ENCODE measurements at regions not wholly inside any gene's neighbourhood (a gene's known extent, or its start where the extent isn't known, plus 50 kb on each side); places are given as distances from the start of the nearest gene placed in this dataset.
A peak's percentile ranks its signal among the peaks of the same experiment; 100 is the strongest.
"Not testable (repeated sequence)": the region's sequence is repeated elsewhere in the genome, so short reads cannot be mapped to it uniquely, and the experiment has no call there.

DNA sequence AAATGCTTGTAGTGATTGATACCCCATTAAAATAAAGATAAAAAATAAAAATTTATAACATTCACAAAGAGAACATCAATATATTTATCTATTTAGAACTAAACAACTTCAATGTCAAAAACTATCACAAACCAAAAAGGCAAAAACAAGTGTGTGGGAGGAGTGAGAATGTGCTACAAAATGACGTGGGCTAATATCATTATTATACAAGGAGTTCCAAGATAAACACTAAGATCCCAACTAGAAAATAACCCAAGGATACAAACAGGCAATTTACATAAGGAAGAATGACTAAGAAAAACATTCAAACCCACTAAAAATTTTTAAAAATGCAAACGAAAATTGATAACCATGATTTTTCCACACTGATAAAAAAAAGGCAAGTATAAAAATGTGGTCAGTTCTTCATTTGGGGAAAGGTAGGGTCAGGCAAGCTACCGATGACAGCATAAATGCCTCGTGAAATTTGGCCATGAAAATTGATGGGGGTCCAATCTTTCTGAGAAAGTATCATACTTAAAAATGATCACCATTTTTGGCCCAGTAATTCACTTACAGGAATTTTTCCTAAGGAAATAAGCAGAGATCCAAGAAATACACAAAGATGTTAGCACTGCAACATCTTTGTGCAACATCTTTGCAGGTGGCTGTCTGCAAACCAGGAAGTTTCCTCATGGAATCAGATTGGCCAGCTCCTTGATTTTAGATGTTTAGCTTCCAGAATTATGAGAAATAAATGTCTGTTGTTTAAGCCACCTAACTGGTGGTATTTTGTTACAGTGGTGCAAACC is 140.2 kb downstream of the TMEM200A start:
- Histone ChIP-seq H3K4me1 (no peaks in the 10 kb centered on the region), H4K20me1 (ENCODE audit: low read depth) (no peaks in the 10 kb centered on the region), H3K27me3 (no peaks in the 10 kb centered on the region), H3K9ac (no peak overlapping the region), H3K36me3 (no peaks in the 10 kb centered on the region), H3K4me2 (no peak overlapping the region), H3K27ac (no peak overlapping the region), H2AFZ (replicated peaks) (no peak overlapping the region), H3F3A (ENCODE audit: low read depth) (no peaks in the 10 kb centered on the region), H3K4me3 (no peak overlapping the region), H3K9me3 (ENCODE audit: low read depth) (no peaks in the 10 kb centered on the region), H3K79me2 (ENCODE audit: low read depth) (no peaks in the 10 kb centered on the region)
- TF ChIP-seq EZH2phosphoT487 (IDR thresholded peaks at IDR 0.05) (no peak), CTCF (IDR thresholded peaks at IDR 0.05) (no peak), EZH2 (IDR thresholded peaks at IDR 0.05) (no peak)
- peaks cover 2% of the 10 kb centered on the region for H3K4me1 Mint-ChIP-seq
- H3K27me3 Mint-ChIP-seq (ENCODE audit: insufficient read depth, low read depth) = no peaks in the 10 kb centered on the region
- peaks cover 4% of the 10 kb centered on the region for H3K9me3 Mint-ChIP-seq
- DNase-seq (ENCODE audit: low spot score) = no peak
- no peak overlapping the region for H3K4me3 Mint-ChIP-seq
- H3K36me3 Mint-ChIP-seq = no peaks in the 10 kb centered on the region
- H3K27ac Mint-ChIP-seq = no peak overlapping the region

GRCh38 chr6:130507005-130507665 is 141.3 kb downstream of the TMEM200A start:
- not testable (repeated sequence) for H3K9me3 ChIP-seq (ENCODE audit: low read depth); H3K79me2 ChIP-seq (ENCODE audit: low read depth); H4K20me1 ChIP-seq (ENCODE audit: low read depth); H3K9ac ChIP-seq; H3K27ac ChIP-seq; H3K4me2 ChIP-seq; H3K36me3 Mint-ChIP-seq; H3K4me3 ChIP-seq; H3K27ac Mint-ChIP-seq; H3K36me3 ChIP-seq; H3K4me1 Mint-ChIP-seq; DNase-seq (ENCODE audit: low spot score); H3K27me3 Mint-ChIP-seq (ENCODE audit: insufficient read depth, low read depth); H3K27me3 ChIP-seq; H3K9me3 Mint-ChIP-seq; H3K4me1 ChIP-seq; H3F3A ChIP-seq (ENCODE audit: low read depth)
- H3K4me3 Mint-ChIP-seq = peak overlapping the region; percentile 27
- H2AFZ ChIP-seq (replicated peaks) = peak overlapping the region; percentile 22

DNA sequence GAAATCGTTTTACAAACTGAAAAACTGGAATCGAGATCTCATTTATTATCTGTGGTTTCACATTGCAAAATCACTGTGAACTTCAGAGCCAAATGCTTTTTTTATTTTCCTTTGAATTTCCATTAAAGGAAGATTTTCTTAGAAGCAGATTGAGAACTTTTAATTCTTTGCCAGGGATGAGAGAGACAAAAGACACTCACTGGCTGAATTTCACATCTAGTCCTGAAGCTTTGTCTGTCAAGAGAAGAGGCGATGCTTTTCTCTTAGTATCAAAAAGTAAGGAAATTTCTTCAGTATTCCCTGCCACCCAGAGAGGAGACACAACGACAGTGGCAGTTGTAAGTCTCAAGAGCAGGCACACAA is 141.8 kb downstream of the TMEM200A start:
- H3K4me1 ChIP-seq = no peaks in the 10 kb centered on the region
- H3K27ac Mint-ChIP-seq = no peak overlapping the region
- no peak for TF ChIP-seq CTCF (IDR thresholded peaks at IDR 0.05)
- TF ChIP-seq EZH2 (IDR thresholded peaks at IDR 0.05) = no peak
- no peak for TF ChIP-seq EZH2phosphoT487 (IDR thresholded peaks at IDR 0.05)
- H3K79me2 ChIP-seq (ENCODE audit: low read depth) = no peaks in the 10 kb centered on the region
- no peaks in the 10 kb centered on the region for H3K9me3 ChIP-seq (ENCODE audit: low read depth)
- H3K9ac ChIP-seq = no peak overlapping the region
- H3K4me3 ChIP-seq = no peak overlapping the region
- H3K27ac ChIP-seq = no peak overlapping the region
- H3K4me2 ChIP-seq = no peak overlapping the region
- no peaks in the 10 kb centered on the region for H3K36me3 Mint-ChIP-seq
- H3K36me3 ChIP-seq = no peaks in the 10 kb centered on the region
- H3K4me1 Mint-ChIP-seq = no peaks in the 10 kb centered on the region
- no peaks in the 10 kb centered on the region for H3F3A ChIP-seq (ENCODE audit: low read depth)
- no peak overlapping the region for H2AFZ ChIP-seq (replicated peaks)
- H3K4me3 Mint-ChIP-seq = no peak overlapping the region
- H3K9me3 Mint-ChIP-seq = peaks cover 4% of the 10 kb centered on the region
- H3K27me3 Mint-ChIP-seq (ENCODE audit: insufficient read depth, low read depth) = no peaks in the 10 kb centered on the region
- H3K27me3 ChIP-seq = no peaks in the 10 kb centered on the region
- no peak for DNase-seq (ENCODE audit: low spot score)
- H4K20me1 ChIP-seq (ENCODE audit: low read depth) = no peaks in the 10 kb centered on the region

DNA sequence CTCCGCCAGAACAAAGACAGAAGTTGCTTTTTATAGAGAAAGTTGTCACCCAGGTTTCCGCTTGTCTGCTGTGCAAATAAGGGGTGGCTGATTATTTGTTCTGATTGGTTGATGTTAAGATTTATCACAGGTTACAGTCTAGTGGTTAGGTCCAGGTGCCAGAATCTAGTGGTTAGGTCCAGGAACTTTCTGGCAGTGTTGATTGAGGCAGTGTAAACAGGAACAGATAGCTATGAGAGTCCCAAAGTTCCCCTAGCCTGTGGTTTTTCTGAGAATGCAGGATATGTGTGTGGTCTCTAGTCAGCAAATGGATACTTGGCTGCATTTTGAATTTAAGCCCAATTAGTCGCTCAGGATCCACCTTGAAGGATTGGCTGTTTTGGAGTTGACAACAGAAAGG is 148.0 kb downstream of the TMEM200A start:
- H3K27me3 Mint-ChIP-seq (ENCODE audit: insufficient read depth, low read depth) = peaks cover 2% of the 10 kb centered on the region
- Histone ChIP-seq H3K27ac (no peak overlapping the region), H3F3A (ENCODE audit: low read depth) (no peaks in the 10 kb centered on the region), H3K36me3 (no peaks in the 10 kb centered on the region), H3K27me3 (no peaks in the 10 kb centered on the region), H3K4me3 (no peak overlapping the region), H3K9me3 (ENCODE audit: low read depth) (no peaks in the 10 kb centered on the region), H2AFZ (replicated peaks) (no peak overlapping the region), H3K4me1 (no peaks in the 10 kb centered on the region), H3K4me2 (no peak overlapping the region), H4K20me1 (ENCODE audit: low read depth) (no peaks in the 10 kb centered on the region), H3K9ac (no peak overlapping the region), H3K79me2 (ENCODE audit: low read depth) (no peaks in the 10 kb centered on the region)
- no peaks in the 10 kb centered on the region for H3K36me3 Mint-ChIP-seq
- H3K9me3 Mint-ChIP-seq = peaks cover 4% of the 10 kb centered on the region
- DNase-seq (ENCODE audit: low spot score) = no peak
- no peaks in the 10 kb centered on the region for H3K4me1 Mint-ChIP-seq
- no peak for TF ChIP-seq EZH2phosphoT487 (IDR thresholded peaks at IDR 0.05)
- no peak for TF ChIP-seq EZH2 (IDR thresholded peaks at IDR 0.05)
- no peak for TF ChIP-seq CTCF (IDR thresholded peaks at IDR 0.05)
- H3K4me3 Mint-ChIP-seq = no peak overlapping the region
- H3K27ac Mint-ChIP-seq = no peak overlapping the region
